Stimulated activated CD8-positive, alpha-beta memory T cell treated with anti-CD3 and anti-CD28 coated beads, Interleukin-4, amount 100 ng/mL, for 1 hour (primary cell): ENCODE measurements at regions not wholly inside any gene's neighbourhood (a gene's known extent, or its start where the extent isn't known, plus 50 kb on each side); places are given as distances from the start of the nearest gene placed in this dataset.
"Not testable (repeated sequence)": the region's sequence is repeated elsewhere in the genome, so short reads cannot be mapped to it uniquely, and the experiment has no call there.

Experiments used
- DNase-seq, 2 donors: peaks; one replicate each; pipeline ENCODE4 v3.0.0-alpha.2; 2020; ENCODE audit warnings: low read depth in 2 of 2, low spot score in 1 of 2

DNA sequence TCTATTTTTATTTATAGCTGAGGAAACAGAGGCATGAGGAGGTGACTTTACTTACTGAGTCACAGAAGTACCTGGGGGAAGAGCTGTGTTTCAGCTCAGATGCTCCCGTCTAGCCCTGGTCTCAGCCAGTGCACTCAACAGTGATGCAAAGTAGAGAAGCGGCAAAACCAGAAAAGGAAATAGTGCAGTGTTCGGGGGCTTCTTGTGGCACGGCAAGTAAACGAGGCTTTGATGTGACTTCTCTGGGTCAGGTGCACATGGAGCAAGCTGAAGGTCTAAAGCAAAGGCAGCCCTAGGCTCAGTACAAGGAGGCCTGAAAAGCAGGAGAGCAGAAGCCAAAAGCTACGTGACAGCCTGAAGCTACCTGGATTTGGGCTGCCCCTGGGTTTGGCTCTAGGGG, 526.7 kb upstream of the ADAMTS16 start:
- no peak for DNase-seq

DNA sequence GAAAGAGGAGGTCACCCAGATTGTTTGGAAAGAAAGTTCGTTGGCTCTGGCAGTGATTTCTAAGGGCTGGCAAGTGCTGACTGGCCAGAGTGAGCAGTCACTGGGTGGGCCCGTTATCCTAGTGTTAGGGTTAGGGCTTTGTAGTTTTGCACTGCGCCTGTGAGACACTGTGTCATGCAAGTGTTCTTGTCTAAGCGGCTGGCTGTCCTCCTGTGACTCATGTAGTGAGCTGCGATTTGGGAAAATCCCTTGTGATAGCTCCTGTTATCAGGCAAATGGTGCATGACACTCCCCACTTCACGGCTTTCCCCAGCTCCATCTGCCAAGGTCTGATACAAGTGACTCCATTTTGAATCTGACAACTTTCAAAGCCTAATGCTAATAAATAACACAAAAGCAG, 526.0 kb upstream of the ADAMTS16 start:
- no peak for DNase-seq

DNA sequence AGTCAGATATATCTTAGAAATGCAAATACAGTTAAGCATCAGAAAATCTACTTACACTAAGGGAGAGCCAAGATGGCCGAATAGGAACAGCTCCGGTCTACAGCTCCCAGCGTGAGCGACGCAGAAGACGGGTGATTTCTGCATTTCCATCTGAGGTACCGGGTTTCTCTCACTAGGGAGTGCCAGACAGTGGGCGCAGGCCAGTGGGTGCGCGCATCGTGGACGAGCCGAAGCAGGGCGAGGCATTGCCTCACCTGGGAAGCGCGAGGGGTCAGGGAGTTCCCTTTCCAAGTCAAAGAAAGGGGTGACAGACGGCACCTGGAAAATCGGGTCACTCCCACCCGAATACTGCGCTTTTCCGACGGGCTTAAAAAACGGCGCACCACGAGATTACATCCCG, 524.8 kb upstream of the ADAMTS16 start:
- DNase-seq, result not testable (repeated sequence)

DNA sequence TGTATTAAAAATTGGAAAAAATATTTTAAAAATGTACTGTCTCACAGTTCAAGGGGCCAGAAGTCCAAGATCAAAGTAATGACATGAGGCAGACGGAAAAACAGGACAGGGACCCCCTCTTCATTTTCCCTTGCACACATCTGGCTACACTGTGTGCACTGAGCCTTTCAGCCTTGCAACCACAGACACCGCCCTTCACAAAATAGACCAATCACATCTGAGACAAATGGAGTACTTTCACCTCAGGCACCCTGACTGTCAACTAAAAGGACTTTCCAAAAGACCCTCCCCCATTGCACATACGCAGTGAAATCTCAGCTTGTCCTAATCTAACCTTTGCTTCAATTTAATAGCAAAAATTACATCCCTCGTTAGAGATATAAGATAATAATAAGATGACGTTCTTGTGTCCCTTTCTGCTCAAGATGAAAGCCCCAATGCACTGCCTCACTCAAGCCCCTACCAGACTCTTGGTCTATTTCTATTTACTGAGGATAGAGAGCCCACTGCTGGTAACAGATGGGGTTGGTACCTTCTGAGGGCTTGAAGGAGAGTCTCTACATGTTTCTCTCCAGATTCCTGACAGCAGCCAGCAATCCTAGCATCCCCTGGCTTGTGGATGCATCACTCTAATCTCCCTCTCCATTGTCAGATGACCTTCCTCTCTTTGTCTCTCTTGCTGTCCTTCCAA, 514.8 kb upstream of the ADAMTS16 start:
- no peak for DNase-seq

DNA sequence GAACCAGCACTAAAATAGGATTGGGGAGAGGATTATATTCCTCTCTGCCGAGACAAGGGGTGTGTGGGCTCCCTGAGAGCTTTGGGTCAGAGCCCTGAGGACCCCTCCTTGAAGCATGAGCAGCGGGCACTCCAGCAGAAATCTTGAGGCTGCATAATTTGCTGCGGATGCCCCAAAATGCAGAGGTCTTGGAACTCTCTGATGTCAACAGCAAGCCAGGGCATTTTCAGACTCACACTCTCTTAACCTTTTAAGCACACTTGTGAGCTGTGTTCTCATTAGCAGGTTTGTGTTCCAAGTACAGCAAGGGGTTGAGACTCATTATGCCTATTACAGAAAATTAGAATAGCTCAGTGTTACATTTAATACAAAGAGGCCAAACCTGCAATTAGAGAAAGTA, 513.0 kb upstream of the ADAMTS16 start:
- no peak for DNase-seq

DNA sequence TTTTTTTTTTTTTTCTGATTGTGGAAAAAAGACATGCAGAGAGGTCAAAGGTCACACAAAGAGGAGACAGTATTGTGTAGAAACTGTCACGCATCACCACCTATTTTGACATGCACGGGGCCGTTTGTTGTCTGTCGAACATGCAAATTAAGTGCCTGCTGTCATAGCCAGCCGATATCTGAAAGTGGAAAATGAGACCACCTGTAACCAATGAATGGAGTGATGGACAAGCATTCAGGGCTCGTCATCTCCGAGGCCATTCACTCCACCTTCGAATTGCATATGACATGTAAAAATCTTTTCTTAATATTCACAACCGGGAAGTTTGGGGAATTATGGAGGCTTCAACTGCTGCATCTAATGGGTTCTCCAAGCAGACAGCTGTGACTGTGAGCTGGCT, 512.2 kb upstream of the ADAMTS16 start:
- no peak for DNase-seq

DNA sequence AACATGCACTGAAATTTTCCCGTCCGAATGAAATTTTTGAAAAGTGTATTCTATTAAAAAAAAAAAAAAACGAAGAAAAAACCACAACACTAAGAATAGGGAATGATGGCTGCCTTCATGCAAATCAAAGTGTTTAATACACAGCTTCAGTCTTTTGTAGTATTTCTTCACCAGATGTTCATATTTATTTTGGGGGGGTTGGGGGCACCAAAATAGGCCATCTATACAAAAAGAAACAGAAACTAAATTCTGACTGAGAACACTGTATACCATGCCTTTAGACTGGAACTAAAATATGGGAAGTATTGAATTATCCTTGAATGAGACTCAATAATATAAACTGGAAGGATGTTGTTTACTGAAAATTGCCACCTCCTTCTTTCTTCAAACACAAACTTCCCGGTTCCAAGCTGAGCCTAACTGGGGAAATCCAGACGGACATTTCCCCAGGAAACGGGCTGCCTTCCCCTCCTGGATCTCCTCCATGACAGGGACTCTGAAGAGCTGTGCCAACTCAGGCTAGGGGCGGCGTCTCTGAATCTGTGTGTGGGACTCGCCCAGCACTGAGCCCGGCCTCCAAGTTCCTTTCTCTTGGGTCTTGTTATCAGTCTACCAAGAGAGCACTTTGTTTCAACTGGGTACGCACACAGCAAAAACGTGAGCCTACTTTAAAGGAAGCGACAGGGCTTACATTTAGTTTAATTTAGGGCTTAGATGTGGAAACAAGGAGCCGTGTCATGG, 511.3 kb upstream of the ADAMTS16 start:
- no peak for DNase-seq

DNA sequence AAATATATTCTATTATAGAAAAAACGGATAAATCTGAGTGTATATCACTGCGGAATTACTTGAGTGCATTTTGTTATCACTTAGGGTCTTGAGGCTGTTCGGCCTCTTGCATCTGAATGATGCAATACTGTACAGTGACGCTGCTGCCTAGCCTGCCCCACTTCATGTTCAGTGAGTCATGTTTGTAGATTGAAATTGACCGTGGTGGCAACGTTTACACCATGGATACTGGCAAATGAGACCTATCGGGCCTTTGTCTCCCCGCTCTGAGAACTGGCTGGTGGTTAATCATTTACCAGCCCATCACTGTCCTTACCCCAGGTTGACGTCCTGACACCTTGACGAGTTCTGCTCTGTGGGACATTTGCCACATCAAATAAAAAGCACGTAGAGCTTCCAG, 510.1 kb upstream of the ADAMTS16 start:
- no peak for DNase-seq

DNA sequence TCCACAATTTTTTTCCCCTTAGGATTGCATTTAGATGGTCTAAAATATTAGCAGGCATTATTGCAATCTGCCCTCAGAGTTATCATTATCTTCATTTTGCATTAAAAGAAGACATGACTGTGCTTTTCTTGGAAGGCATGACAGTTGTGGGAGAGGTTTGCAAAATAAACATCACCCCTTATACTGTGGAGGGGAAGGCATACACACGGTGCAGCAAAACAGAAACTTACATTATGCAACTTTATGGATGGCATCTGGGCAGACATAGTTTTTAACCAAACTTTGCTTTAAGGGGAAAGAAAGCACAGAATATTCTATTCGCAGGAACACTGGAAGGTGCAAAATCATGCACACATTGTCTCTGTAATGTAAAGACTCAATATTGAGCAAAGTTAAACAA, 505.8 kb upstream of the ADAMTS16 start:
- no peak for DNase-seq

DNA sequence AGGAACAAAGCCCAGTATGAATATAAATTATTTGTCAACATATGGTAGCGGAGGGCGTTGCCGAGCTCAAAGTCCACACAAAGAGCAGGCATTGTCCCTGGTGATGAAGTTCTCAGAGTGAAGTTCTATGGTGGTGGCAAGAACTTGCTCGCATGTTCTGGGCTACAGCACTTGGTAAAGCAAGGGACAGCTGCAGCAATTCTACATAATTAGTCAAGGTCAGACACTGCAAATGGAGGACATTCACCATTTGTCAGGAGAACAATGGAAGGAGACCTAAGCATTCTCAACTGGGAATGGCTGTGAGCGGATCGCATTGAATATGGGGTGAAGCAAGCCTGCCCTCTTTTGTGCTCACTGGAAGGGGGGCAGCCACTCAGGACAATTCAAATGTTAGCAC, 503.8 kb upstream of the ADAMTS16 start:
- DNase-seq, result no peak

DNA sequence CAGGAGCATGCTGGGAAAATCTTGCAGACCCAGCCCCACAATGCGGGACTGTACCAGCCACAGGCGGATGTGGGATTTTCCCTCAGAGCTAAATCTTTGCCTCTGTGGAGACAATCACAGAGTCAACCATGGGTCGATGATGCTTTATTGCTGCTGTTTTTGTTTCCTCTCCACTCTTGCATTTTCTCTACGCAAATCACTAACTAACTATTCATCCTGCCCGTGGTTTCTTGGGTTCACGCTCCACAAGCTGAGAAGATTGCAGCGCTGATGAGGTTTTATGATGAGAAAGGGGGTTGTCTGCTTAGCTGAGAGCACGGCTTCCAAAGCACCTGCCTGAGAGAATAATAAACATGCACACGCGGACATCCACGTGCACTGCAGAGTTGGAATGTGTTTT, 500.2 kb upstream of the ADAMTS16 start:
- DNase-seq, result no peak

DNA sequence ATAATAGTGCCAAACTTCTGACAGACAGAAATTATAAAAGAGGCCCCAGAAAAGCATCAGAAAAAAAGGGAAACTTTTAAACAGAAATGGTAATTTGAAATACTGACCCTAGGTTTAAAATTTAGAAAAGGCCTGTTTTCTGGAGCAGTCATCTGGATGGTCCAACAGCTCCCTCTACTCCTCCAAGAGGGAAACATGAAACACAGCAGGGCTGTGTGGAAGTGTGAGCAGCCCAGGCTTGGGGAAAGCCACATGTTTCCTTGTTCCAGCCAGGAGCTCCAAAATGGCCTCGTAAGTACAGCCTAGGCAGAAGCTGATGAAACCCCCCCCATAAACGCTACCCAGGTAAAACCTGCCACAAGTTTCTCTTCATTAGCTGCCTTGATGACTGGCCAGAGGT, 499.3 kb upstream of the ADAMTS16 start:
- DNase-seq, result no peak

DNA sequence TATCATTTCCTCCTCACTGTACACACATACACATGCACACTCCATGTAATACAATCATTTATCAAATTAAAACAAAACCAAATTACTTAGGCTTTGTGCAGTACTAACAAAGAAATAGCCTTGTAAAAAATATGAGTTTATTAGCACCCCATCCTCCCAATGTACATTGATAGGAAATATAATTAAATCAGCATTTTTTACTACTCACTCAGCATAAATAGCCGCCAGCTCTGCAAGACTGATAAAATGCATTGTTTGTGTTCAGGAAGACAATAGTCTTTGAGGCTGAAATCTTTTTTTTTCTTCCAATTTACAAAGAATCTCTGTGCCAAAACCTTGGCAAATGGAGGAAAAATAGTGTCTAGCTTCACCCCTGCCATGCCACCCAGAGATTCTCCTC, 497.6 kb upstream of the ADAMTS16 start:
- DNase-seq, result no peak

DNA sequence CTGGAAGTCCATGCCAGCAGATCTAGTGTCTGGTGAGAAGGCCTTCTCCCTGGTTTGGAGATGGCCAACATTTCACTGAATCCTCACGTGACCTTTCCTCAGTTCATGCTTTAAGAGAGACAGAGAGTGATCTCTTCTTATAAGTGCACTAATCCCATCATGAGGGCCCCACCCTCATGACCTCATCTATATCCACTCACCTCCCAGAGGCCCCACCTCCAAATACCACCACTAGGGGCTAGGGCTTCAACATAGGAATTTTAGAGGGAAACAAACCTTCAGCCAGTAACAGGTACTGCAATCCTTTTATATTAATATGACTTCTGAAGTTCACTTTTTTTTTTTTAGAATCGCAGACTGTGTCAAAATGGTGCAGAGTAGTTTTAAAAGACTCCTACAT, 496.9 kb upstream of the ADAMTS16 start:
- DNase-seq, result no peak

DNA sequence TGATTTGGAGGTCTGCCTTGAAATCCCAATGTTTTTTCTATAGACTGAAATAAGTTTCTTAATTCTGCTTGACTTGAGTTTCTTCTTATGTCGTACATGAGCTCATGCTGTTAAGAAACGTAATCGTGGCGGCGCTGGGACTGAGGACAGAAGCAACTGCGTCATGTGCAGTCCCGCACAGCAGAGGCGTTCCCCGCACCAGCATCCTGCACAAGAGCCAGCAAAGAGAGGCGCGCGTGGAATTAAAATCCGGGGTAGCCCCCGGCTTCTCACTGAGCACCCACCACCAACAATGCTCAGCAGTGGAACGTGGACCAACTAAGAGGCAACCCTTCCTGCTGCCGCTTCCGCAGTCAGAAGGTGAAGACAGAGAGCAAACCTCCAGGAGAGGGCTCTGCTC, 496.2 kb upstream of the ADAMTS16 start:
- DNase-seq, result no peak

DNA sequence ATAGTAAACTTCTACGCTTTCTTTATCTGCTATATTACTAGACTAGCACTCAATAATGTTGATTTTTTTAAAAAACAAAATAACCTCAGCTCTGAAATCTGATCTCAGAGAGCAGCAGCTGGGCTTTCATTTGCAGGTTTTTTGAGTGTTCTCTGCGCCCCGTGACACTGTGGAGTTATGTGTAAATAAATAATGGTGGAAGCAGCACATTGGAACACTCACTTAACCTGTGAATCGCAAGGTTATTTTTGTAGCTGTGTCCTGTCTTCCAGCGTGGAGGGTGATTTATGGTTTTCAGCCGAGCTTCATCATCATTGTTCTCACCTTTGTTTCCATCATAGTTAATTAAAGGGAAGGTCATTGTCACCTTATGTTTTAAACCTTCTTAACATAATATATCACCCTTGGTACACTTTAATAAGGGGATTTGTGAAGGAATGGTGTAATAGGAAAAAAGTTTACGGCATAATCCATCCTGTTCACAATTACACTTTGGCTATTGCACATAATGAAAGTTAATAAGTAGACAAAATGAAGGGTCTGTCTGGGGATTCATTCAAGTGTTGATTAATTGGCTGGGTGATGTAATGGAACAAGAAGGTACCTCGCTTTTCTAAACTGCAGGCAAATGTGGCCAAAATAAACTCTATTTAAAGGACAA, 493.3 kb upstream of the ADAMTS16 start:
- DNase-seq, result no peak

DNA sequence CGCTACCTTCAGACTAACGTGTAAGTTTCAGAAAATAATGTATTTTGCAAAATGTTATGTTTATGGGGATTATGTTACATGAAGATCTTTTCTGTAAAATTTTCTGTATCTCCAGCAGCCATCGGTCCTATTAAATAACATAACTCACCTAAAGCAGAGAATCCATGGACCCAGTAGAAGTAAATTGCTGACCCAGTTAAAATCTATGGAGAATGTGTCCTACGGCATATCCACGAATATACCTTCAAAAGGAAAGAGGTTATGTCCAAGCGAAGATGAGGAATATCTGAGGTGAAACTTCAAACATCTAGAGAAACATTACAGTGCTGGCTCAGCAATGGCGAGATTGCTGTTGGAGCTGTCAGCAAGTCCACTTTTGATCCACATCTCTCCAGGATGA, 492.2 kb upstream of the ADAMTS16 start:
- no peak for DNase-seq

DNA sequence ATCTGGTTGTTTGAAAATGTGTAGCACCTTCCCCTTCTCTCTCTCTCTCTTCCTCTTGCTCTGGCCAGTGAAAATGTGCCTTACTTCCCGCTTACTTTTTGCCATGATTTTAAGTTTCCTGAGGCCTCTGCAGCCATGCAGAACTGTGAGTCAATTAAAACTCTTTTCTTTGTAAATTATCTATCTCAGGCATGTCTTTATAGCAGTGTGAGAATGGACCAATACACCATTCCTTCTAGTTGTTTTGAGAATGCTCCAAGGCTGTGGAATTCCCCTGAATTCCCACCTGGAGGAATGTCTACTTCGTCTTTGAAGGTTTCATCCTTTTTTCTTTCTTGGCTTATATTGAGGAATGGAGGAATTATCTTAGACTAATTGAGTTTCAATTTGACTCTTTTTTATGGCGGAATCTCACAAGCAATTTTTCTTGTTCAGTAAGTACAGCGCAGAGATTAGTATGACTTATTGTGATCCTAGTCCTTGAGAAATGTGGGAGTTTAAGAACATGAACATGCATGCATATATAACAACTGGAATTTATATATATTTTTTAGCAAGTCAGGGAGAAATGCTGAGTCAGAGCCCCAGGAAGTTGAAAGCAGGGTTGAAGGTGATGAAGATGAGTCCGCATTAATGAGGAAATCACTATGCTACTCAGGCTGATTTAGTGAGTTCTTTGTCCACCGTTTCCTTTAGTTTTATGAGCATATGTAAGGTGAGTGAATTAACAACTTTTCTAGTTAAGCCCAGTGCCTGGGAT, 488.1 kb upstream of the ADAMTS16 start:
- no peak for DNase-seq

DNA sequence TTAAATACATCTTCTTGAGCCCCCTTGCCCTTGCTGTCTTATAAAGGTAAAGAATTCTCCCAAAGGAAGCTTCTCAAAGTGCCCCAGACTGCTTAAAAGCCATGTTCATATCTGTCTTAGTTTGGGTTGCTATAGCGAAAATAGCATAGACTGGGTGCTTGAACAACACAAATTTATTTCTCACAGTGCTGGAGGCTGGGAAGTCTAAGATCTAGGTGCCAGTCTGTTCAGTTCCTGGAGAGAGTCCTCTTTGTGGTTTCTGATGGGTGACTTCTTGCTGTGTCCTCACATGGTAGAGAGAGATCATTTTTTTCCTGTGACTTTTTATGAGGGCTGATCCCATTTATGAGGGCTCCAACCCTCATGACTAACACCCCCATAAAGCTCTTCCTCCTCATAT, 486.7 kb upstream of the ADAMTS16 start:
- no peak for DNase-seq

DNA sequence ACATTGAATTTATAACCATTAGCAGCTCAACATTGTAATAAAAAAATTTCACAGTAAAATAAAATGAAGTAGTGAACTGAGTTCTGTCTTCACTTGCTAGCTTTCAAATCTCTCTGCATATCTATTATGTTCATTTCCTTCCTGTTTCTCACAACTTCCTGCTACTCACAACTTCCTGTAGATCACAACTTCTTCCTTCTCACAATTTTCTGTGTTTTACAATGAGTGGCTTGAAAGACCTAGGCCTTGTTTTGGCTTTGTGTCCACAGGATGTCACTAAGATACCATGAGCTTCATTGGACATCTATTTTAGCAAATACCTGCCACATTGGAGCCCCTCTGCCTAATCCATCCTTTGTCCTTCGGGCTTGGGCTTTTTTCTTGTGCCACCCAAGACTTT, 480.3 kb upstream of the ADAMTS16 start:
- no peak for DNase-seq

DNA sequence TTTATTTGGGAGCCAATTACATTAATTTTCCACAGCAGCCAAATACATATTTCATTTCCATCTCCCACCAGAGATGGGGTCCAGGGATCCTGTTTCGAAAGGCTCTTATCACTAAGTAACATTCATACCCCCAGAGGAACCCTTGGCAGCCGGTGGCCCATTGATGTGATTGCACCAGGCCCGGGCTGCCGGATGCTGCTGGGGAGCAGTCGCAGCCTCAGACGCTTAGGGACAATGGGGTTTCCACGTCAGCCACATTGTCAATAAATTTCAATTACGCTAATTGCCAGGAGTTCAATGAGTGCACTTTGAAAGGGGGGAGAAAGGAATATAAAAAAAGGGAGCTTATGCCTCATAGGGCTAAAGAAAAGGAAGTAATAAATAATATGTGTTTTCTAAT, 478.8 kb upstream of the ADAMTS16 start:
- no peak for DNase-seq

DNA sequence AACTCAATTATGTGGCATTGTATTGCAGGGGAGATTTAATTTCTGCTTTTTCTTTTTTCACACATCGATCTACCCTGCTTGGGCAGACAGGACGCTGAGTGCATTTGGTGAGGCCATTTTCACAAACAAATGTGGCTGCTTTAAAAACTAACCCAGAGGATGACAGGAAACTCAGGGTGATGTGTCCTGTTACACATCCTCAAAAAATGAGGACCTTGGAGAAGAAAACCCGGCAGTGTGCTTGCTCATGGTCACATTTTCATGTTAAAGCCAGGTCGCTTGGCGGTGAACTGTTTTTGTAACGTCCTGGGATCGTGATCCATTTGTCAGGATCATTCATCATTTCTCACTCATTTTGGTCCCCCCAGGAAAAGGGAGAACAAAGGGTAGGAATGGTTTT, 478.3 kb upstream of the ADAMTS16 start:
- DNase-seq, result no peak
